ENCODE measurements at regions not wholly inside any gene's neighbourhood (a gene's known extent, or its start where the extent isn't known, plus 50 kb on each side); places are given as distances from the start of the nearest gene placed in this dataset.

- Histone ChIP-seq H3K36me3 (ENCODE audit: insufficient read depth, low read length) (no peaks in the 10 kb centered on the region), H3K4me3 (no peak overlapping the region), H3K9me3 (ENCODE audit: low read depth, low read length) (no peaks in the 10 kb centered on the region), H3K27ac (no peak overlapping the region), H3K9ac (ENCODE audit: insufficient read length) (no peak overlapping the region)
- TF ChIP-seq EZH2 (IDR thresholded peaks at IDR 0.05): no peak
- no peak for TF ChIP-seq FOXP2 (optimal IDR thresholded peaks at IDR 0.05; ENCODE audit: control extremely low read depth, extremely low read length, insufficient read depth)
- DNase-seq (ENCODE audit: low read depth, low spot score): no peak
Measured at GRCh38 chr17:71227841-71228240, 893.0 kb upstream of the SOX9 start.

- no peaks in the 10 kb centered on the region for H3K36me3 ChIP-seq (ENCODE audit: insufficient read depth, low read length)
- H3K9ac ChIP-seq (ENCODE audit: insufficient read length): no peak overlapping the region
- no peak for DNase-seq (ENCODE audit: low read depth, low spot score)
- no peak overlapping the region for H3K27ac ChIP-seq
- H3K4me3 ChIP-seq: no peak overlapping the region
- TF ChIP-seq FOXP2 (optimal IDR thresholded peaks at IDR 0.05; ENCODE audit: control extremely low read depth, extremely low read length, insufficient read depth): no peak
- no peak for TF ChIP-seq EZH2 (IDR thresholded peaks at IDR 0.05)
- TF ChIP-seq POLR2AphosphoS5 (IDR thresholded peaks at IDR 0.05; ENCODE audit: borderline replicate concordance, low read depth, low read length): no peak
- no peaks in the 10 kb centered on the region for H3K9me3 ChIP-seq (ENCODE audit: low read depth, low read length)
Measured at GRCh38 chr17:71229070-71229469, 891.8 kb upstream of the SOX9 start.

- H3K9me3 ChIP-seq (ENCODE audit: low read depth, low read length): no peaks in the 10 kb centered on the region
- TF ChIP-seq POLR2AphosphoS5 (IDR thresholded peaks at IDR 0.05; ENCODE audit: borderline replicate concordance, low read depth, low read length) (no peak), EZH2 (IDR thresholded peaks at IDR 0.05) (no peak), FOXP2 (optimal IDR thresholded peaks at IDR 0.05; ENCODE audit: control extremely low read depth, extremely low read length, insufficient read depth) (no peak)
- no peak for DNase-seq (ENCODE audit: low read depth, low spot score)
- no peak overlapping the region for H3K4me3 ChIP-seq
- no peak overlapping the region for H3K27ac ChIP-seq
- H3K36me3 ChIP-seq (ENCODE audit: insufficient read depth, low read length): no peaks in the 10 kb centered on the region
- H3K9ac ChIP-seq (ENCODE audit: insufficient read length): no peak overlapping the region
Measured at GRCh38 chr17:71232801-71233559, 887.8 kb upstream of the SOX9 start.

- Histone ChIP-seq H3K9ac (ENCODE audit: insufficient read length) (no peak overlapping the region), H3K9me3 (ENCODE audit: low read depth, low read length) (no peaks in the 10 kb centered on the region), H3K4me3 (no peak overlapping the region), H3K36me3 (ENCODE audit: insufficient read depth, low read length) (no peaks in the 10 kb centered on the region), H3K27ac (no peak overlapping the region)
- no peak for TF ChIP-seq FOXP2 (optimal IDR thresholded peaks at IDR 0.05; ENCODE audit: control extremely low read depth, extremely low read length, insufficient read depth)
- no peak for TF ChIP-seq POLR2AphosphoS5 (IDR thresholded peaks at IDR 0.05; ENCODE audit: borderline replicate concordance, low read depth, low read length)
- no peak for TF ChIP-seq EZH2 (IDR thresholded peaks at IDR 0.05)
- DNase-seq (ENCODE audit: low read depth, low spot score): no peak
Measured at GRCh38 chr17:71234349-71234748, 886.5 kb upstream of the SOX9 start.

GRCh38 chr17:71237903-71238538 is 882.8 kb upstream of the SOX9 start:
- DNase-seq (ENCODE audit: low read depth, low spot score): no peak
- no peak overlapping the region for H3K4me3 ChIP-seq

GRCh38 chr17:71247441-71248015 is 873.3 kb upstream of the SOX9 start:
- DNase-seq (ENCODE audit: low read depth, low spot score): no peak
- no peak overlapping the region for H3K27ac ChIP-seq
- no peaks in the 10 kb centered on the region for H3K9me3 ChIP-seq (ENCODE audit: low read depth, low read length)
- H3K9ac ChIP-seq (ENCODE audit: insufficient read length): no peak overlapping the region
- H3K4me3 ChIP-seq: no peak overlapping the region
- no peak for TF ChIP-seq EZH2 (IDR thresholded peaks at IDR 0.05)
- TF ChIP-seq FOXP2 (optimal IDR thresholded peaks at IDR 0.05; ENCODE audit: control extremely low read depth, extremely low read length, insufficient read depth): no peak
- TF ChIP-seq POLR2AphosphoS5 (IDR thresholded peaks at IDR 0.05; ENCODE audit: borderline replicate concordance, low read depth, low read length): no peak
- no peaks in the 10 kb centered on the region for H3K36me3 ChIP-seq (ENCODE audit: insufficient read depth, low read length)

More at GRCh38 chr17:71237903-71238538, 882.8 kb upstream of the SOX9 start:
- no peak for TF ChIP-seq POLR2AphosphoS5 (IDR thresholded peaks at IDR 0.05; ENCODE audit: borderline replicate concordance, low read depth, low read length)
- no peak for TF ChIP-seq FOXP2 (optimal IDR thresholded peaks at IDR 0.05; ENCODE audit: control extremely low read depth, extremely low read length, insufficient read depth)
- TF ChIP-seq EZH2 (IDR thresholded peaks at IDR 0.05): no peak
- Histone ChIP-seq H3K9me3 (ENCODE audit: low read depth, low read length) (no peaks in the 10 kb centered on the region), H3K9ac (ENCODE audit: insufficient read length) (no peak overlapping the region), H3K36me3 (ENCODE audit: insufficient read depth, low read length) (no peaks in the 10 kb centered on the region), H3K27ac (no peak overlapping the region)

GRCh38 chr17:71251276-71251675 is 869.5 kb upstream of the SOX9 start:
- Histone ChIP-seq H3K4me3 (no peak overlapping the region), H3K36me3 (ENCODE audit: insufficient read depth, low read length) (no peaks in the 10 kb centered on the region), H3K9me3 (ENCODE audit: low read depth, low read length) (no peaks in the 10 kb centered on the region), H3K27ac (no peak overlapping the region), H3K9ac (ENCODE audit: insufficient read length) (no peak overlapping the region)
- no peak for TF ChIP-seq POLR2AphosphoS5 (IDR thresholded peaks at IDR 0.05; ENCODE audit: borderline replicate concordance, low read depth, low read length)
- no peak for TF ChIP-seq FOXP2 (optimal IDR thresholded peaks at IDR 0.05; ENCODE audit: control extremely low read depth, extremely low read length, insufficient read depth)
- no peak for DNase-seq (ENCODE audit: low read depth, low spot score)

GRCh38 chr17:71251951-71252350 is 868.9 kb upstream of the SOX9 start:
- no peaks in the 10 kb centered on the region for H3K36me3 ChIP-seq (ENCODE audit: insufficient read depth, low read length)
- no peak overlapping the region for H3K27ac ChIP-seq
- no peak overlapping the region for H3K9ac ChIP-seq (ENCODE audit: insufficient read length)
- DNase-seq (ENCODE audit: low read depth, low spot score): no peak
- TF ChIP-seq FOXP2 (optimal IDR thresholded peaks at IDR 0.05; ENCODE audit: control extremely low read depth, extremely low read length, insufficient read depth) (no peak), POLR2AphosphoS5 (IDR thresholded peaks at IDR 0.05; ENCODE audit: borderline replicate concordance, low read depth, low read length) (no peak), EZH2 (IDR thresholded peaks at IDR 0.05) (no peak)
- no peak overlapping the region for H3K4me3 ChIP-seq
- no peaks in the 10 kb centered on the region for H3K9me3 ChIP-seq (ENCODE audit: low read depth, low read length)
